Loucy (cell line): ENCODE measurements at regions not wholly inside any gene's neighbourhood (a gene's known extent, or its start where the extent isn't known, plus 50 kb on each side); places are given as distances from the start of the nearest gene placed in this dataset.

ENCODE experiments used
- H2AFZ ChIP-seq: fragments of 200-600 bp; sonication (generic); 2 replicates; pipeline ENCODE4 v1.6.0; 2016; ENCODE audit warnings: antibody characterized with exemption, mild to moderate bottlenecking, low read length, moderate library complexity
- H3F3A ChIP-seq: fragments of 200-600 bp; 2 replicates; pipeline ENCODE4 v1.6.0; 2016; ENCODE audit warnings: antibody characterized with exemption, low read depth, mild to moderate bottlenecking
- H3K27me3 ChIP-seq: fragments of 200-600 bp; sonication (generic); 2 replicates; pipeline ENCODE4 v1.6.1; 2014; ENCODE audit warnings: low read length, mild to moderate bottlenecking; ENCODE audit not compliant: insufficient read depth, poor library complexity, severe bottlenecking
- H3K36me3 ChIP-seq: fragments of 200-600 bp; sonication (generic); 2 replicates; pipeline ENCODE4 v1.6.1; 2016; ENCODE audit warnings: low read length; ENCODE audit not compliant: insufficient read depth
- H3K4me1 ChIP-seq: fragments of 200-600 bp; sonication (generic); 2 replicates; pipeline ENCODE4 v1.5.1; 2014; ENCODE audit warnings: low read length, mild to moderate bottlenecking; ENCODE audit not compliant: insufficient read depth, poor library complexity, severe bottlenecking
- H3K4me2 ChIP-seq: fragments of 200-600 bp; sonication (generic); 2 replicates; pipeline ENCODE4 v1.6.0; 2014; ENCODE audit warnings: antibody characterized with exemption, low read length, low read depth, mild to moderate bottlenecking; ENCODE audit not compliant: poor library complexity, severe bottlenecking
- H3K4me3 ChIP-seq: fragments of 200-600 bp; sonication (generic); 2 replicates; pipeline ENCODE4 v1.5.1; 2014; ENCODE audit warnings: low read length, mild to moderate bottlenecking, mixed read lengths; ENCODE audit not compliant: poor library complexity, severe bottlenecking
- H3K79me2 ChIP-seq: fragments of 200-600 bp; sonication (generic); 2 replicates; pipeline ENCODE4 v1.6.1; 2014; ENCODE audit warnings: low read length; ENCODE audit not compliant: insufficient read depth
- H3K9ac ChIP-seq: fragments of 200-600 bp; sonication (generic); 2 replicates; pipeline ENCODE4 v1.6.0; 2014; ENCODE audit warnings: mild to moderate bottlenecking, low read depth, low read length, moderate library complexity; ENCODE audit not compliant: poor library complexity, severe bottlenecking
- H3K9me2 ChIP-seq: fragments of 200-600 bp; sonication (generic); replicated peaks from 2 replicates; pipeline ENCODE4 v1.6.1; 2016; ENCODE audit warnings: low read depth, low read length, mixed read lengths
- H3K9me3 ChIP-seq: fragments of 200-600 bp; sonication (generic); 2 replicates; pipeline ENCODE4 v1.6.1; 2014; ENCODE audit warnings: mild to moderate bottlenecking, antibody characterized with exemption, low read length, low read depth; ENCODE audit not compliant: insufficient read depth
- H4K20me1 ChIP-seq: fragments of 200-600 bp; sonication (generic); 2 replicates; pipeline ENCODE4 v1.6.0; 2014; ENCODE audit warnings: antibody characterized with exemption, low read length, mild to moderate bottlenecking; ENCODE audit not compliant: insufficient read depth, poor library complexity, severe bottlenecking
- CTCF ChIP-seq: fragments of 200-600 bp; sonication (generic); conservative IDR thresholded peaks from 2 replicates; pipeline ENCODE4 v1.5.1; 2014; ENCODE audit warnings: mild to moderate bottlenecking, antibody characterized with exemption, low read length
- EZH2phosphoT487 ChIP-seq: fragments of 200-600 bp; IDR thresholded peaks from 2 replicates; pipeline ENCODE4 v1.6.1; 2018; ENCODE audit warnings: antibody characterized with exemption, mild to moderate bottlenecking, moderate library complexity, borderline replicate concordance

- Histone ChIP-seq H3K79me2 (no peaks in the 10 kb centered on the region), H3K4me1 (no peaks in the 10 kb centered on the region), H3F3A (no peaks in the 10 kb centered on the region), H3K9ac (no peak overlapping the region), H3K9me2 (no peaks in the 10 kb centered on the region), H3K36me3 (no peaks in the 10 kb centered on the region), H3K27me3 (no peaks in the 10 kb centered on the region), H3K9me3 (peaks cover 4% of the 10 kb centered on the region; the same call in 1 of the 2 replicates), H3K4me2 (no peak overlapping the region), H2AFZ (no peak overlapping the region), H4K20me1 (no peaks in the 10 kb centered on the region), H3K4me3 (no peak overlapping the region)
- TF ChIP-seq EZH2phosphoT487 = no peak
- no peak for TF ChIP-seq CTCF
These were observed 584.2 kb downstream of the SPRY1 start for GRCh38 chr4:123980736-123981300.

- Histone ChIP-seq H4K20me1 (no peaks in the 10 kb centered on the region), H2AFZ (no peak overlapping the region), H3K9me2 (no peaks in the 10 kb centered on the region), H3K4me1 (no peaks in the 10 kb centered on the region), H3K79me2 (no peaks in the 10 kb centered on the region), H3K27me3 (no peaks in the 10 kb centered on the region), H3K9me3 (no peaks in the 10 kb centered on the region), H3K4me2 (no peak overlapping the region), H3K9ac (no peak overlapping the region), H3K36me3 (no peaks in the 10 kb centered on the region), H3F3A (no peaks in the 10 kb centered on the region), H3K4me3 (no peak overlapping the region)
- TF ChIP-seq CTCF (no peak), EZH2phosphoT487 (no peak)
These were observed 588.3 kb downstream of the SPRY1 start for GRCh38 chr4:123984886-123985285.

- no peaks in the 10 kb centered on the region for H3K27me3 ChIP-seq
- H4K20me1 ChIP-seq = no peaks in the 10 kb centered on the region
- no peak overlapping the region for H3K4me3 ChIP-seq
- no peaks in the 10 kb centered on the region for H3K9me2 ChIP-seq
- H3K9me3 ChIP-seq = no peaks in the 10 kb centered on the region
- no peaks in the 10 kb centered on the region for H3F3A ChIP-seq
- H3K4me2 ChIP-seq = no peak overlapping the region
- H3K79me2 ChIP-seq = no peaks in the 10 kb centered on the region
- no peaks in the 10 kb centered on the region for H3K4me1 ChIP-seq
- H2AFZ ChIP-seq = no peak overlapping the region
- no peak overlapping the region for H3K9ac ChIP-seq
- TF ChIP-seq CTCF = no peak
- TF ChIP-seq EZH2phosphoT487 = no peak
- H3K36me3 ChIP-seq = no peaks in the 10 kb centered on the region
These were observed 589.7 kb downstream of the SPRY1 start for GRCh38 chr4:123986268-123986798.
